Thyroid gland (tissue), 4 donors: ENCODE measurements at regions not wholly inside any gene's neighbourhood (a gene's known extent, or its start where the extent isn't known, plus 50 kb on each side); places are given as distances from the start of the nearest gene placed in this dataset.
"Not testable (repeated sequence)": the region's sequence is repeated elsewhere in the genome, so short reads cannot be mapped to it uniquely, and the experiment has no call there.

Experiments
- POLR2A ChIP-seq, 2 donors: fragments of 450-650 bp; IDR thresholded peaks; one replicate each; pipeline ENCODE4 v1.6.1; 2017; ENCODE audit warnings: antibody characterized with exemption in 2 of 2, mild to moderate bottlenecking in 2 of 2, moderate library complexity in 1 of 2
- TF ChIP-seq, protein P1 (sequence below), 6 experiments: fragments of 200-600 bp in 3 of 6; fragments of 450-650 bp in 3 of 6; sonication (generic) in 3 of 6; IDR thresholded peaks; one replicate each; pipeline ENCODE4 v1.5.1; 2016 to 2019; ENCODE audit warnings: antibody characterized with exemption in 6 of 6, mild to moderate bottlenecking in 2 of 6, inconsistent platforms in 1 of 6, moderate library complexity in 1 of 6

DNA sequence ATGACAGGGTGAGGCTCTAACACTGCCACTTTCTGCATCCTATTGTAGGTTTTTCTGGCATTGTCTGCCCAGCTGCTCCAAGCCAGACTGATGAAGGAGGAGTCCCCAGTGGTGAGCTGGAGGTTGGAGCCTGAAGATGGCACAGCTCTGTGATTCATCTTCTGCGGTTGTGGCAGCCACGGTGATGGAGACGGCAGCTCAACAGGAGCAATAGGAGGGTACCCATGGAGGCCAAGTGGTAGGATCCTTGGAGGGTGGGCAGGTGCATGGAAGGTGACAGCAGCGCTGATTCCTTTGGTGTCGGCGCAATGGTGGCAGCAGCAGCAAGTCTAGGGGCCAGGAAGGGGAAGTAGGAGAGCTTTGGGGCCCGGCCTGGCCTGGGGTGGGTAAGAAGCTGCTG is 4460.1 kb upstream of the OR11H1 start:
- TF ChIP-seq, protein P1, sequence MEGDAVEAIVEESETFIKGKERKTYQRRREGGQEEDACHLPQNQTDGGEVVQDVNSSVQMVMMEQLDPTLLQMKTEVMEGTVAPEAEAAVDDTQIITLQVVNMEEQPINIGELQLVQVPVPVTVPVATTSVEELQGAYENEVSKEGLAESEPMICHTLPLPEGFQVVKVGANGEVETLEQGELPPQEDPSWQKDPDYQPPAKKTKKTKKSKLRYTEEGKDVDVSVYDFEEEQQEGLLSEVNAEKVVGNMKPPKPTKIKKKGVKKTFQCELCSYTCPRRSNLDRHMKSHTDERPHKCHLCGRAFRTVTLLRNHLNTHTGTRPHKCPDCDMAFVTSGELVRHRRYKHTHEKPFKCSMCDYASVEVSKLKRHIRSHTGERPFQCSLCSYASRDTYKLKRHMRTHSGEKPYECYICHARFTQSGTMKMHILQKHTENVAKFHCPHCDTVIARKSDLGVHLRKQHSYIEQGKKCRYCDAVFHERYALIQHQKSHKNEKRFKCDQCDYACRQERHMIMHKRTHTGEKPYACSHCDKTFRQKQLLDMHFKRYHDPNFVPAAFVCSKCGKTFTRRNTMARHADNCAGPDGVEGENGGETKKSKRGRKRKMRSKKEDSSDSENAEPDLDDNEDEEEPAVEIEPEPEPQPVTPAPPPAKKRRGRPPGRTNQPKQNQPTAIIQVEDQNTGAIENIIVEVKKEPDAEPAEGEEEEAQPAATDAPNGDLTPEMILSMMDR (IDR thresholded peaks at IDR 0.05), result not testable (repeated sequence)
- not testable (repeated sequence) for TF ChIP-seq POLR2A (IDR thresholded peaks at IDR 0.05)
